ENCODE measurements at regions not wholly inside any gene's neighbourhood (a gene's known extent, or its start where the extent isn't known, plus 50 kb on each side); places are given as distances from the start of the nearest gene placed in this dataset.

DNA sequence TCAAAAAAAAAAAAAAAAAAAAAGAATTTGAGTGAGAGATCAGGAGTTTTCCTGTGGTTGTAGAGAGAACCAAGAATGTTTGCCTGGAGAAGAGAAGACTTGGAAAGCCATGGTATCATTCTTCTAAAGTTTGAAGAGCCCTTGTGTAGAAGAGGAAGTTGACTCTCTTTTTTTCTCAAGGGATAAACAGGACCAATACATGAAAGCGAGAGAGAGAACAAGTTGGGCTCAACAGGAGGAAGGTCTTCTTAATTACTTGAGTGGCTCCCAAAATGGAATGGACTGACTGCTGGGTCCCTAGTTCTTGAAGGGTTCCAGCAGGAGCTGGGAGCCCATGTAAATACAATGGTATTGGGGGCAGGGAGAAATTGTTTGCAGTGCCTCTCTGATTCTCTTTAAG, 173.3 kb upstream of the ADO start:
- Histone ChIP-seq H3K4me1 (ENCODE audit: control insufficient read depth in 2 of 2, insufficient read depth in 2 of 2, low read length in 2 of 2) (peaks cover 45 to 58% of the 10 kb centered on the region in 2 donors), H4K20me1 (ENCODE audit: control insufficient read depth, insufficient read depth, low read length, poor library complexity, severe bottlenecking) (no peaks in the 10 kb centered on the region), H3K4me3 (ENCODE audit: control extremely low read depth in 1 of 5, extremely low read depth in 1 of 5, insufficient read depth in 1 of 5, low read depth in 2 of 5, low read length in 4 of 5) (no peak overlapping the region), H3K9me3 (ENCODE audit: control extremely low read depth in 1 of 3, control insufficient read depth in 2 of 3, insufficient read depth in 1 of 3, low read length in 2 of 3) (peaks cover 0 to 9% (median 0%) of the 10 kb centered on the region in 3 donors), H3K9ac (ENCODE audit: low read length) (no peak overlapping the region), H3K27me3 (replicated peaks in 1 of 4; ENCODE audit: control extremely low read depth in 1 of 4, control insufficient read depth in 3 of 4, insufficient read depth in 4 of 4, low read length in 3 of 4) (no peaks in the 10 kb centered on the region), H3K36me3 (replicated peaks in 1 of 2; ENCODE audit: control extremely low read depth in 1 of 2, control insufficient read depth in 1 of 2, extremely low read depth in 1 of 2, insufficient read depth in 2 of 2, low read length in 1 of 2) (no peaks in the 10 kb centered on the region), H2AFZ (ENCODE audit: insufficient read depth, low read depth, low read length, poor library complexity, severe bottlenecking) (no peak overlapping the region), H3K4me2 (replicated peaks; ENCODE audit: low read depth, low read length, poor library complexity, severe bottlenecking) (peak overlapping the region; percentile 79), H3K79me2 (ENCODE audit: control insufficient read depth, insufficient read depth, low read length) (no peaks in the 10 kb centered on the region), H3K27ac (ENCODE audit: low read length in 2 of 2) (no peak overlapping the region)
- Mint-ChIP-seq H3K9me3 (ENCODE audit: insufficient read depth) (no peaks in the 10 kb centered on the region), H3K4me3 (peak overlapping the region; percentile 15), H3K27ac (peak overlapping the region; percentile 3), H3K27me3 (no peaks in the 10 kb centered on the region), H3K4me1 (peaks cover 60% of the 10 kb centered on the region)
- DNase-seq (peak; percentile 40), ATAC-seq (ENCODE audit: low read depth) (no peak)
- intact Hi-C loops (cut with micrococcal nuclease), result loop anchor here (5.0 kb wide), 2 partner anchors 101 to 104 kb away; no protein-coding TSS in a partner anchor
- TF ChIP-seq, protein P1, sequence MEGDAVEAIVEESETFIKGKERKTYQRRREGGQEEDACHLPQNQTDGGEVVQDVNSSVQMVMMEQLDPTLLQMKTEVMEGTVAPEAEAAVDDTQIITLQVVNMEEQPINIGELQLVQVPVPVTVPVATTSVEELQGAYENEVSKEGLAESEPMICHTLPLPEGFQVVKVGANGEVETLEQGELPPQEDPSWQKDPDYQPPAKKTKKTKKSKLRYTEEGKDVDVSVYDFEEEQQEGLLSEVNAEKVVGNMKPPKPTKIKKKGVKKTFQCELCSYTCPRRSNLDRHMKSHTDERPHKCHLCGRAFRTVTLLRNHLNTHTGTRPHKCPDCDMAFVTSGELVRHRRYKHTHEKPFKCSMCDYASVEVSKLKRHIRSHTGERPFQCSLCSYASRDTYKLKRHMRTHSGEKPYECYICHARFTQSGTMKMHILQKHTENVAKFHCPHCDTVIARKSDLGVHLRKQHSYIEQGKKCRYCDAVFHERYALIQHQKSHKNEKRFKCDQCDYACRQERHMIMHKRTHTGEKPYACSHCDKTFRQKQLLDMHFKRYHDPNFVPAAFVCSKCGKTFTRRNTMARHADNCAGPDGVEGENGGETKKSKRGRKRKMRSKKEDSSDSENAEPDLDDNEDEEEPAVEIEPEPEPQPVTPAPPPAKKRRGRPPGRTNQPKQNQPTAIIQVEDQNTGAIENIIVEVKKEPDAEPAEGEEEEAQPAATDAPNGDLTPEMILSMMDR (IDR thresholded peaks at IDR 0.05), result no peak
- TF ChIP-seq EZH2 (IDR thresholded peaks at IDR 0.05; ENCODE audit: borderline replicate concordance, insufficient read depth, low read depth, low read length, poor library complexity, severe bottlenecking), result no peak
- ChIA-PET POLR2A (interaction anchor here (0.6 kb wide), 1 partner anchor 187 kb away, joined by 4 read pairs; no protein-coding TSS in a partner anchor), CTCF (interaction anchor here (0.6 to 2.7 kb wide), 5 partner anchors 12 to 186 kb away, joined by 3 to 9 read pairs (median 3); no protein-coding TSS in a partner anchor)
- WGBS (ENCODE audit: insufficient coverage), result no CpG with 5 or more reads among the region's 1 CpG

DNA sequence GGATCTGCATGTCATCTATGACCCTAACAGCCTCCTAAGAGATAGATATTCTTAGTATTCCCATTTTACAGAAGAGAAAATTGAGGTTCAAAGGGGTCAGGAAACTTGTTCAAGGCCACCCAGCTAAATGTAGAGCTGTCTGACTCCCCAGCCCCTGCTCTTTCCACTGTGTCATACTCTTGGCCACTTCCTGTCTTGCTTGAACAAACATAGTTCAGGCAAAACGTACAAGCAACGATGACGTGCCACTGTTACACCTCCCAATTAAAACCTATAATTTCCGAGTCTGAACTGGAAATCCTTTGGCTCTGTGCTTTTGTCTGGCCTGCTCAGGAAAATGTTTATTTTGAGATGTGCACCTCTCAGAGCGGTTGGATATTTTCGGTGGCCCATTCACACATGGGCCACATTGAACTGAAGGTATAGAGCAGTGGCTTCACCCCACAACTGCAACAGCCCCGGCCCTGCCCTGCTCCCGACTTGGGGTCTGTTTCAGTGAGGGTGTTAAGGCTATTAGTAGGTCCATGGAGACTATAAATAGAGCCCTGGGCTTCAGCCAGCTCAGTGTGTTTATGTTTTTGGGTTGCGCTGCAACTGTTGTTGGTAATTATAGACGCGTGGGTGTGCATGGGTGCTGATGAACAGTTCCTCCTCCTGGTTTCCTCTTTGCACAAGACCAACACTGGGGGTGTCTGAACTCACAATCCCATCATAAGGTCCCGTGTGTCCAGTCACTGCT, 172.3 kb upstream of the ADO start:
- Histone ChIP-seq H3K27me3 (replicated peaks in 1 of 4; ENCODE audit: control extremely low read depth in 1 of 4, control insufficient read depth in 3 of 4, insufficient read depth in 4 of 4, low read length in 3 of 4) (no peaks in the 10 kb centered on the region), H3K79me2 (ENCODE audit: control insufficient read depth, insufficient read depth, low read length) (no peaks in the 10 kb centered on the region), H3K27ac (ENCODE audit: low read length in 2 of 2) (peak overlapping the region; percentile 94 to 95), H3K36me3 (replicated peaks in 1 of 2; ENCODE audit: control extremely low read depth in 1 of 2, control insufficient read depth in 1 of 2, extremely low read depth in 1 of 2, insufficient read depth in 2 of 2, low read length in 1 of 2) (no peaks in the 10 kb centered on the region), H4K20me1 (ENCODE audit: control insufficient read depth, insufficient read depth, low read length, poor library complexity, severe bottlenecking) (no peaks in the 10 kb centered on the region), H3K4me2 (replicated peaks; ENCODE audit: low read depth, low read length, poor library complexity, severe bottlenecking) (peak overlapping the region; percentile 79), H2AFZ (ENCODE audit: insufficient read depth, low read depth, low read length, poor library complexity, severe bottlenecking) (no peak overlapping the region), H3K4me1 (ENCODE audit: control insufficient read depth in 2 of 2, insufficient read depth in 2 of 2, low read length in 2 of 2) (peaks cover 54 to 59% of the 10 kb centered on the region in 2 donors), H3K9ac (ENCODE audit: low read length) (peak overlapping the region; percentile 70), H3K4me3 (ENCODE audit: control extremely low read depth in 1 of 5, extremely low read depth in 1 of 5, insufficient read depth in 1 of 5, low read depth in 2 of 5, low read length in 4 of 5) (peak overlapping the region in 4 of 5 experiments; percentile 31 to 56 (median 40)), H3K9me3 (ENCODE audit: control extremely low read depth in 1 of 3, control insufficient read depth in 2 of 3, insufficient read depth in 1 of 3, low read length in 2 of 3) (peaks cover 0 to 9% (median 0%) of the 10 kb centered on the region in 3 donors)
- peak; percentile 81 for ATAC-seq (ENCODE audit: low read depth)
- 8% methylated on average over 4 of the region's 12 CpGs for WGBS (ENCODE audit: insufficient coverage)
- TF ChIP-seq, protein P1 (IDR thresholded peaks at IDR 0.05), result no peak
- TF ChIP-seq EZH2 (IDR thresholded peaks at IDR 0.05; ENCODE audit: borderline replicate concordance, insufficient read depth, low read depth, low read length, poor library complexity, severe bottlenecking), result no peak
- no peaks in the 10 kb centered on the region for H3K9me3 Mint-ChIP-seq (ENCODE audit: insufficient read depth)
- CTCF ChIA-PET, result interaction anchor here (0.6 to 2.7 kb wide), 8 partner anchors 17 to 526 kb away, joined by 3 to 9 read pairs (median 3); no protein-coding TSS in a partner anchor
- intact Hi-C loops (cut with micrococcal nuclease), result loop anchor here (1.0 to 5.0 kb wide), 9 partner anchors 13 to 501 kb away; partner anchors contain the start of genes EGR2 and NRBF2
- peaks cover 54% of the 10 kb centered on the region for H3K4me1 Mint-ChIP-seq
- peak; percentile 84 for DNase-seq
- peak overlapping the region; percentile 90 for H3K4me3 Mint-ChIP-seq
- no peaks in the 10 kb centered on the region for H3K27me3 Mint-ChIP-seq
- POLR2A ChIA-PET, result interaction anchor here (1.0 kb wide), 1 partner anchor 186 kb away, joined by 3 read pairs; no protein-coding TSS in a partner anchor
- peak overlapping the region; percentile 99 for H3K27ac Mint-ChIP-seq
